K562 (cell line): ENCODE measurements at regions not wholly inside any gene's neighbourhood (a gene's known extent, or its start where the extent isn't known, plus 50 kb on each side); places are given as distances from the start of the nearest gene placed in this dataset.

Experiments
- FOXM1 ChIP-seq, 2 experiments: fragments of 450-650 bp in 1 of 2; sonication (generic) in 1 of 2; formaldehyde crosslinking in 1 of 2; IDR thresholded peaks; 2 replicates each; pipeline versions ENCODE4 v1.6.1 to v1.9.0; 2017 to 2022; ENCODE audit warnings: low read depth in 2 of 2, mild to moderate bottlenecking in 2 of 2, missing genetic modification reagents in 1 of 2, moderate library complexity in 1 of 2
- GATA2 ChIP-seq: sonication (generic); formaldehyde crosslinking; IDR thresholded peaks from 2 replicates; pipeline ENCODE4 v1.4.0; 2020; ENCODE audit warnings: mild to moderate bottlenecking, missing genetic modification reagents
- GTF2A2 ChIP-seq: IDR thresholded peaks from 2 replicates; pipeline ENCODE4 v1.6.1; 2016; ENCODE audit warnings: mild to moderate bottlenecking, missing genetic modification characterization, missing compliant biosample characterization
- HDAC6 ChIP-seq: IDR thresholded peaks from 2 replicates; pipeline ENCODE4 v1.6.1; 2012; ENCODE audit warnings: low read depth, mild to moderate bottlenecking, control low read depth, inconsistent platforms, low read length, moderate library complexity
- RFX5 ChIP-seq: IDR thresholded peaks from 2 replicates; pipeline ENCODE4 v1.6.1; 2011; ENCODE audit warnings: low read depth, mild to moderate bottlenecking, improper control_type of control experiment, low read length
- SAP30 ChIP-seq: fragments of 200-600 bp; sonication (generic); IDR thresholded peaks from 2 replicates; pipeline ENCODE4 v1.6.1; 2012; ENCODE audit warnings: borderline replicate concordance, low read depth, mild to moderate bottlenecking, moderate library complexity, low read length, control low read depth, inconsistent platforms; ENCODE audit not compliant: insufficient read depth, poor library complexity, severe bottlenecking
- SMC3 ChIP-seq: conservative IDR thresholded peaks from 2 replicates; pipeline ENCODE4 v1.6.1; 2011; ENCODE audit warnings: low read depth, low read length, improper control_type of control experiment; ENCODE audit not compliant: insufficient read depth
- YBX1 ChIP-seq: fragments of 450-650 bp; IDR thresholded peaks from 2 replicates; pipeline ENCODE4 v1.7.1; 2016; ENCODE audit warnings: mild to moderate bottlenecking
- TF ChIP-seq, protein P1 (sequence below): sonication (generic); formaldehyde crosslinking; IDR thresholded peaks from 2 replicates; pipeline ENCODE4 v1.8.1; 2022; ENCODE audit warnings: missing genetic modification reagents
- TF ChIP-seq, protein P2 (sequence below), 3 experiments: IDR thresholded peaks in 2 of 3; conservative IDR thresholded peaks in 1 of 3; 2 replicates each; pipeline ENCODE4 v1.5.1; 2011 to 2012; ENCODE audit warnings: low read length in 3 of 3, mild to moderate bottlenecking in 3 of 3, control low read depth in 2 of 3, improper control_type of control experiment in 1 of 3, inconsistent platforms in 1 of 3, low read depth in 1 of 3, mixed read lengths in 1 of 3, moderate library complexity in 1 of 3; ENCODE audit not compliant: insufficient read depth in 2 of 3
- TF ChIP-seq, protein P3 (sequence below): fragments of 250-450 bp; sonication (Bioruptor Pico); IDR thresholded peaks from 2 replicates; pipeline ENCODE4 v1.6.1; 2021; ENCODE audit warnings: mild to moderate bottlenecking
- TF ChIP-seq, protein P4 (sequence below): sonication (generic); formaldehyde crosslinking; IDR thresholded peaks from 2 replicates; pipeline ENCODE4 v1.5.0; 2020; ENCODE audit warnings: missing genetic modification reagents

DNA sequence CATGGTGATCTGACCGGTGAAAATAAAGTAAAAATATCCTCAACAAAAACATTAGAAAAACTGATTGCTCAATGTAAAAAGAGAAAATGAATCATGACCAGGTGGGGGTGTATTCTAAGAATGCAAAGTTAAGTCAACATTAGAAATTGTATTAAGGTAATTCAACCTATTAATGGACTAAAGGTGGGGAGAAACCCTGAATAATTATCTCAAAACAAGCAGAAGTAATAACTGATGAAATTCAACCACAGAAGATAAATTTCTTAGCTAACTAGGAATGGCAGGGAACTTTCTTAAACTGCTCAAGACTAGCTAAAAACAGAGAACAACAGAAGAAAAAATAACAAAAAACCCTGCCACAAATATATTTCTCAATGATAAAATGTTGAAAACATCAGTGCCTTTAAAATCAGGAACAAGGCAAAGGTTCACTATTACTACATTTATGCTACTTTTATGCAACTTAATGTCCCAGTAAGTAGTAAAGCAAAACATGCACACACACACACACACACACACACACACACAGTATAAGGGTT, 204.4 kb upstream of the THBS1 start:
- TF ChIP-seq, protein P1, sequence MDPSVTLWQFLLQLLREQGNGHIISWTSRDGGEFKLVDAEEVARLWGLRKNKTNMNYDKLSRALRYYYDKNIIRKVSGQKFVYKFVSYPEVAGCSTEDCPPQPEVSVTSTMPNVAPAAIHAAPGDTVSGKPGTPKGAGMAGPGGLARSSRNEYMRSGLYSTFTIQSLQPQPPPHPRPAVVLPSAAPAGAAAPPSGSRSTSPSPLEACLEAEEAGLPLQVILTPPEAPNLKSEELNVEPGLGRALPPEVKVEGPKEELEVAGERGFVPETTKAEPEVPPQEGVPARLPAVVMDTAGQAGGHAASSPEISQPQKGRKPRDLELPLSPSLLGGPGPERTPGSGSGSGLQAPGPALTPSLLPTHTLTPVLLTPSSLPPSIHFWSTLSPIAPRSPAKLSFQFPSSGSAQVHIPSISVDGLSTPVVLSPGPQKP (CRISPR knock-in tag) = no peak
- TF ChIP-seq FOXM1 (IDR thresholded peaks at IDR 0.05; ENCODE audit: low read depth) (no peak), FOXM1 (CRISPR knock-in tag; IDR thresholded peaks at IDR 0.05; ENCODE audit: low read depth) (no peak), GTF2A2 (tag) (no peak), GATA2 (CRISPR knock-in tag) (no peak), SAP30 (no peak), RFX5 (no peak), YBX1 (no peak), HDAC6 (no peak), SMC3 (no peak)
- TF ChIP-seq, protein P2, sequence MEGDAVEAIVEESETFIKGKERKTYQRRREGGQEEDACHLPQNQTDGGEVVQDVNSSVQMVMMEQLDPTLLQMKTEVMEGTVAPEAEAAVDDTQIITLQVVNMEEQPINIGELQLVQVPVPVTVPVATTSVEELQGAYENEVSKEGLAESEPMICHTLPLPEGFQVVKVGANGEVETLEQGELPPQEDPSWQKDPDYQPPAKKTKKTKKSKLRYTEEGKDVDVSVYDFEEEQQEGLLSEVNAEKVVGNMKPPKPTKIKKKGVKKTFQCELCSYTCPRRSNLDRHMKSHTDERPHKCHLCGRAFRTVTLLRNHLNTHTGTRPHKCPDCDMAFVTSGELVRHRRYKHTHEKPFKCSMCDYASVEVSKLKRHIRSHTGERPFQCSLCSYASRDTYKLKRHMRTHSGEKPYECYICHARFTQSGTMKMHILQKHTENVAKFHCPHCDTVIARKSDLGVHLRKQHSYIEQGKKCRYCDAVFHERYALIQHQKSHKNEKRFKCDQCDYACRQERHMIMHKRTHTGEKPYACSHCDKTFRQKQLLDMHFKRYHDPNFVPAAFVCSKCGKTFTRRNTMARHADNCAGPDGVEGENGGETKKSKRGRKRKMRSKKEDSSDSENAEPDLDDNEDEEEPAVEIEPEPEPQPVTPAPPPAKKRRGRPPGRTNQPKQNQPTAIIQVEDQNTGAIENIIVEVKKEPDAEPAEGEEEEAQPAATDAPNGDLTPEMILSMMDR (IDR thresholded peaks at IDR 0.05 in 2 of 3, conservative IDR thresholded peaks at IDR 0.05 in 1 of 3; ENCODE audit: insufficient read depth in 2 of 3, low read depth in 1 of 3, low read length in 3 of 3) = no peak
- TF ChIP-seq, protein P3, sequence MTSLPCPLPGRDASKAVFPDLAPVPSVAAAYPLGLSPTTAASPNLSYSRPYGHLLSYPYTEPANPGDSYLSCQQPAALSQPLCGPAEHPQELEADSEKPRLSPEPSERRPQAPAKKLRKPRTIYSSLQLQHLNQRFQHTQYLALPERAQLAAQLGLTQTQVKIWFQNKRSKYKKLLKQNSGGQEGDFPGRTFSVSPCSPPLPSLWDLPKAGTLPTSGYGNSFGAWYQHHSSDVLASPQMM (CRISPR knock-in tag) = no peak
- TF ChIP-seq, protein P4, sequence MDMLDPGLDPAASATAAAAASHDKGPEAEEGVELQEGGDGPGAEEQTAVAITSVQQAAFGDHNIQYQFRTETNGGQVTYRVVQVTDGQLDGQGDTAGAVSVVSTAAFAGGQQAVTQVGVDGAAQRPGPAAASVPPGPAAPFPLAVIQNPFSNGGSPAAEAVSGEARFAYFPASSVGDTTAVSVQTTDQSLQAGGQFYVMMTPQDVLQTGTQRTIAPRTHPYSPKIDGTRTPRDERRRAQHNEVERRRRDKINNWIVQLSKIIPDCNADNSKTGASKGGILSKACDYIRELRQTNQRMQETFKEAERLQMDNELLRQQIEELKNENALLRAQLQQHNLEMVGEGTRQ = no peak
